ENCODE measurements at regions not wholly inside any gene's neighbourhood (a gene's known extent, or its start where the extent isn't known, plus 50 kb on each side); places are given as distances from the start of the nearest gene placed in this dataset.
A peak's percentile ranks its signal among the peaks of the same experiment; 100 is the strongest.
"Not testable (repeated sequence)": the region's sequence is repeated elsewhere in the genome, so short reads cannot be mapped to it uniquely, and the experiment has no call there.

- DNase-seq, result no peak
These were observed 154.0 kb downstream of the REEP3 start for GRCh38 chr10:63675171-63675570.

GRCh38 chr10:63677001-63677400 is 155.8 kb downstream of the REEP3 start:
- no peak for DNase-seq

GRCh38 chr10:63680545-63680944 is 159.3 kb downstream of the REEP3 start:
- not testable (repeated sequence) for DNase-seq

- no peak for DNase-seq
These were observed 160.9 kb downstream of the REEP3 start for GRCh38 chr10:63681993-63682697.

- not testable (repeated sequence) for DNase-seq
These were observed 161.5 kb downstream of the REEP3 start for GRCh38 chr10:63682698-63683052.

- no peak for DNase-seq
These were observed 162.0 kb downstream of the REEP3 start for GRCh38 chr10:63683223-63683622.

GRCh38 chr10:63683686-63684085 is 162.5 kb downstream of the REEP3 start:
- no peak for DNase-seq

- DNase-seq, result no peak
These were observed 163.2 kb downstream of the REEP3 start for GRCh38 chr10:63684257-63684936.

GRCh38 chr10:63689768-63690167 is 168.6 kb downstream of the REEP3 start:
- no peak for DNase-seq

GRCh38 chr10:63692220-63692896 is 171.2 kb downstream of the REEP3 start:
- DNase-seq, result no peak

- DNase-seq, result not testable (repeated sequence)
These were observed 171.8 kb downstream of the REEP3 start for GRCh38 chr10:63693021-63693420.

GRCh38 chr10:63696205-63696604 is 175.0 kb downstream of the REEP3 start:
- no peak for DNase-seq

- DNase-seq, result no peak
These were observed 177.0 kb downstream of the REEP3 start for GRCh38 chr10:63697956-63698786.

- no peak for DNase-seq
These were observed 177.6 kb downstream of the REEP3 start for GRCh38 chr10:63698787-63699150.

- peak in 1 of 2 experiments; percentile 44 for DNase-seq
These were observed 178.8 kb downstream of the REEP3 start for GRCh38 chr10:63699785-63700613.

- no peak for DNase-seq
These were observed 179.5 kb downstream of the REEP3 start for GRCh38 chr10:63700631-63701156.

- no peak for DNase-seq
These were observed 180.9 kb downstream of the REEP3 start for GRCh38 chr10:63702092-63702491.

GRCh38 chr10:63703113-63703670 is 182.0 kb downstream of the REEP3 start:
- DNase-seq, result no peak

- DNase-seq, result no peak
These were observed 182.6 kb downstream of the REEP3 start for GRCh38 chr10:63703740-63704345.

GRCh38 chr10:63707254-63707910 is 186.2 kb downstream of the REEP3 start:
- DNase-seq, result peak; percentile 34 to 36

GRCh38 chr10:63708421-63708820 is 187.2 kb downstream of the REEP3 start:
- no peak for DNase-seq
